Osteoblast (primary cell): ENCODE measurements at regions not wholly inside any gene's neighbourhood (a gene's known extent, or its start where the extent isn't known, plus 50 kb on each side); places are given as distances from the start of the nearest gene placed in this dataset.

Experiments
- DNase-seq: peaks from one replicate; pipeline ENCODE4 v3.0.0; 2011; ENCODE audit warnings: low spot score, mixed read lengths; ENCODE audit not compliant: insufficient read length; ENCODE audit errors: missing footprints
- H2AFZ ChIP-seq: 2 replicates; pipeline ENCODE4 v1.6.0; 2011; ENCODE audit warnings: mild to moderate bottlenecking, low read length
- H3K27ac ChIP-seq: 2 replicates; pipeline ENCODE4 v1.5.1; 2011; ENCODE audit warnings: mild to moderate bottlenecking, low read depth, low read length, moderate library complexity
- H3K27me3 ChIP-seq: 2 replicates; pipeline ENCODE4 v1.6.0; 2012; ENCODE audit warnings: mild to moderate bottlenecking, control low read depth, inconsistent platforms, low read length, moderate library complexity; ENCODE audit not compliant: insufficient read depth
- H3K36me3 ChIP-seq: 2 replicates; pipeline ENCODE4 v1.5.1; 2011; ENCODE audit warnings: mild to moderate bottlenecking, low read length, control low read depth, moderate library complexity; ENCODE audit not compliant: insufficient read depth
- H3K4me1 ChIP-seq: 2 replicates; pipeline ENCODE4 v1.5.1; 2011; ENCODE audit warnings: mild to moderate bottlenecking, low read length, control low read depth, moderate library complexity; ENCODE audit not compliant: insufficient read depth
- H3K4me2 ChIP-seq: 2 replicates; pipeline ENCODE4 v1.6.0; 2011; ENCODE audit warnings: mild to moderate bottlenecking, low read length; ENCODE audit not compliant: insufficient read depth
- H3K4me3 ChIP-seq: fragments of 200-600 bp; sonication (generic); 3 replicates; pipeline ENCODE4 v1.5.1; 2012; ENCODE audit warnings: mild to moderate bottlenecking, low read length, inconsistent platforms; ENCODE audit not compliant: insufficient read depth
- H3K79me2 ChIP-seq: 2 replicates; pipeline ENCODE4 v1.6.0; 2012; ENCODE audit warnings: mild to moderate bottlenecking, low read length, control low read depth, inconsistent platforms; ENCODE audit not compliant: insufficient read depth
- H3K9me3 ChIP-seq: 2 replicates; pipeline ENCODE4 v1.5.1; 2011; ENCODE audit warnings: low read depth, low read length, control low read depth
- H4K20me1 ChIP-seq: 2 replicates; pipeline ENCODE4 v1.6.0; 2012; ENCODE audit warnings: mild to moderate bottlenecking, low read length, control low read depth; ENCODE audit not compliant: insufficient read depth
- CTCF ChIP-seq: IDR thresholded peaks from 2 replicates; pipeline ENCODE4 v1.5.1; 2011; ENCODE audit warnings: mild to moderate bottlenecking, low read depth, low read length, moderate library complexity; ENCODE audit errors: extremely low read depth

- H3K36me3 ChIP-seq, result no peaks in the 10 kb centered on the region
- H3K9me3 ChIP-seq, result no peaks in the 10 kb centered on the region
- H4K20me1 ChIP-seq, result no peaks in the 10 kb centered on the region
- no peaks in the 10 kb centered on the region for H3K27me3 ChIP-seq
- no peak overlapping the region for H3K4me3 ChIP-seq
- no peak overlapping the region for H2AFZ ChIP-seq
- no peak for TF ChIP-seq CTCF
- no peak overlapping the region for H3K27ac ChIP-seq
- no peaks in the 10 kb centered on the region for H3K4me1 ChIP-seq
- no peak for DNase-seq
- no peaks in the 10 kb centered on the region for H3K79me2 ChIP-seq
- no peak overlapping the region for H3K4me2 ChIP-seq
These were observed 104.9 kb upstream of the YPEL5 start for GRCh38 chr2:30041884-30042283.

DNA sequence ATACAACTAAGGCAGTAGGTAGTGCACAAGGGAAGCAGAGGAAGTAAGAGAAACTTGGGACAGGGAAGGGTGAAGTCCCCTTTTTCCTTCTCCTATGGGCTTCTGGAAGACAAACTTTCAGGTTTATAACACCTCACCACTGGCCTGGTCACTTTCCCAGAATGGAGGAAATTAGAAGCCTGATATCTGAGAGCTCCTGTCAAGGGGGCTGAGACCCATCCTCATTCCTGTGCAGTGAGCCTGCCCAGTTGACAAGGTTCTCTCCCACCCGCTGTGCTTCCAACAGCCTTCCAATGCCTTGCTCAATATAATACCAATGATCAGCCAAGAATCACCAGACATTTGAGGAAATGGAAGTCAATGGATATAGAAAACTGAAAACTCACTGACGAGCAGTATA lies 100.4 kb upstream of the YPEL5 start:
- H3K36me3 ChIP-seq, result no peaks in the 10 kb centered on the region
- H4K20me1 ChIP-seq, result no peaks in the 10 kb centered on the region
- no peak overlapping the region for H2AFZ ChIP-seq
- no peak overlapping the region for H3K4me2 ChIP-seq
- DNase-seq, result no peak
- H3K4me3 ChIP-seq, result no peak overlapping the region
- no peaks in the 10 kb centered on the region for H3K79me2 ChIP-seq
- H3K27ac ChIP-seq, result no peak overlapping the region
- no peak for TF ChIP-seq CTCF
- no peaks in the 10 kb centered on the region for H3K4me1 ChIP-seq
- no peaks in the 10 kb centered on the region for H3K9me3 ChIP-seq
- H3K27me3 ChIP-seq, result peaks cover 2% of the 10 kb centered on the region

DNA sequence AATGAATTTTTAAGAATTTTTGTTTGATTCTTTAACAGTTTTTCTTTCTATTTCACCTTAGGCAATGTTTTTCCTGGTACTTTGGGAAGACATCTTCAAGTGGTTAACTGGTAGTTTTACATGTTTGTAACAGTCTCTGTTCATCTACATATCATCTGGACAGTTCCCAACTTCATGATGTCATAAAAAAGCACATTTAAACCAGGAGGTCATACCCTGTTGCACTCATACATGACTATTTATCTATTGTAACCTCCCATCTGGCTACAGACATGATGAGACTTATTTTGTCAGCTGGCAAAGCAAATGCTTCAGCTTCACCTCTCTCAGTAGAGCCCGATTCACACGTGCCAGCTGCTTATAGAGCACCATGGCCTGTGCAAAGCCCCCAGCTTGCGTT lies 99.8 kb upstream of the YPEL5 start:
- Histone ChIP-seq H3K36me3 (no peaks in the 10 kb centered on the region), H3K9me3 (no peaks in the 10 kb centered on the region), H3K79me2 (no peaks in the 10 kb centered on the region), H3K4me2 (no peak overlapping the region), H3K4me3 (no peak overlapping the region), H4K20me1 (no peaks in the 10 kb centered on the region), H3K4me1 (no peaks in the 10 kb centered on the region), H2AFZ (no peak overlapping the region), H3K27ac (no peak overlapping the region), H3K27me3 (peaks cover 2% of the 10 kb centered on the region)
- no peak for TF ChIP-seq CTCF
- DNase-seq, result no peak

- TF ChIP-seq CTCF, result no peak
- Histone ChIP-seq H4K20me1 (no peaks in the 10 kb centered on the region), H3K27ac (no peak overlapping the region), H3K79me2 (no peaks in the 10 kb centered on the region), H3K27me3 (peaks cover 2% of the 10 kb centered on the region), H2AFZ (no peak overlapping the region), H3K9me3 (no peaks in the 10 kb centered on the region), H3K36me3 (no peaks in the 10 kb centered on the region), H3K4me1 (no peaks in the 10 kb centered on the region), H3K4me2 (no peak overlapping the region), H3K4me3 (no peak overlapping the region)
- no peak for DNase-seq
These were observed 98.1 kb upstream of the YPEL5 start for GRCh38 chr2:30048636-30049175.
